ENCODE measurements at regions not wholly inside any gene's neighbourhood (a gene's known extent, or its start where the extent isn't known, plus 50 kb on each side); places are given as distances from the start of the nearest gene placed in this dataset.
"Not testable (repeated sequence)": the region's sequence is repeated elsewhere in the genome, so short reads cannot be mapped to it uniquely, and the experiment has no call there.

GRCh38 chrX:82292803-82293202, 1090.9 kb downstream of the SH3BGRL start:
- no peak for DNase-seq

DNA sequence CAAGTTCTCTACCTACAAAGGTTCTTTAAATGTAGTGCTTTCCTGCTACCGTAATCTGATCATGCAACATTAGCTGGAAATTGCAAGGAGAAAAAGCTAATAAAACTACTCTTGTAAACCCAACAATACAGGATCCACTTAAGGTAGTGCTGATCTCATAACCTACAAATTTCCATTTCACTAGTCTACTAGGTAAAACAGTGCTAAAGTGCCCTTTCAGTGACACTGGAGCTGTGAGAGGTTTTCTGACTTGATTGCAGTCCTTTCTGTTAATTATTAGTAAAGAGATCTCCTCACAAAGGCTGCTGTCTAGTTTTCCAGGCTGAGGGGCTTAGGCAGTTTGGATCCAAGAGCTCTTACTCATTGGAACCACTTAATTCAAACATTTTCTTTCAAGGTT, 1118.7 kb downstream of the SH3BGRL start:
- DNase-seq: no peak

GRCh38 chrX:82333575-82333974, 1131.7 kb downstream of the SH3BGRL start:
- DNase-seq: no peak

- DNase-seq: peak; percentile 21
These were observed 1133.9 kb downstream of the SH3BGRL start for GRCh38 chrX:82335772-82336171.

GRCh38 chrX:82342531-82342930, 1140.6 kb downstream of the SH3BGRL start:
- DNase-seq: no peak

DNA sequence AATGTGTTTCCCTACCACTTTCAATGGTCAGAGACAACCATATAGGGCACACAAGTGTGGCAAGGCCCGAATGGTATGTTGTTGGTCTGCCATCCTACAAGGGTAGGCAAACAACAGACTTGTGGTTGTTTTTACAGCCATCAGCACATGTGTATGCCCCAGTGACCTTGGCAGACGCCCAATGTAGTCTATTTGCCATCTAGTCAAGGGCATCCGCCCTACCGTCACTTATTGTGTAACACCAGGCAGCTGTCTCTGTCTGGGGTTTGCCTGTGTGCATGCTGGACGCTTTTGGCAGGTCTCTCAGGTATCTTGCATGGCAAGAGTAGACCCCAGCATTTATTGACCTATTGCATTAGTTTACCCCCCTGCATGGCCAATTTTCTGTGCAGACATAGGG, 1145.5 kb upstream of the POU3F4 start:
- no peak for DNase-seq

DNA sequence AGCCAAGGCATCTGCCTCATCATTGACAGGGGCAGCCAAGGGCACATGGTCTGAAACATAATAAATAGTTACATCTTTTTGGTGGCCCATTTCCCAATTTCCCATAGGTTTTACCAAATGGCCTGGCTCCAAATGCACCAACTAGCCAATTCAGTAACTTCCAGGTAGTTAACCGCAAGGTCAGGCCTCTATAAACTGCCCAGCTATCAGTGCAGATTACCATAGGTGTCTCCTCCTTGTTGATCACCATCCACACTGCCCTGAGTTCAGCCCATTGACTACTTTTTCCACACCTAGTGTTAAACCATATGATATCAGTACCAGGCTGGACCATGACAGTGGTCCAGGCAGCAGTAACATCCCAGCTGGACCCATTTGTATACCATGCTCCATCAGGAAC, 1145.1 kb upstream of the POU3F4 start:
- no peak for DNase-seq

DNA sequence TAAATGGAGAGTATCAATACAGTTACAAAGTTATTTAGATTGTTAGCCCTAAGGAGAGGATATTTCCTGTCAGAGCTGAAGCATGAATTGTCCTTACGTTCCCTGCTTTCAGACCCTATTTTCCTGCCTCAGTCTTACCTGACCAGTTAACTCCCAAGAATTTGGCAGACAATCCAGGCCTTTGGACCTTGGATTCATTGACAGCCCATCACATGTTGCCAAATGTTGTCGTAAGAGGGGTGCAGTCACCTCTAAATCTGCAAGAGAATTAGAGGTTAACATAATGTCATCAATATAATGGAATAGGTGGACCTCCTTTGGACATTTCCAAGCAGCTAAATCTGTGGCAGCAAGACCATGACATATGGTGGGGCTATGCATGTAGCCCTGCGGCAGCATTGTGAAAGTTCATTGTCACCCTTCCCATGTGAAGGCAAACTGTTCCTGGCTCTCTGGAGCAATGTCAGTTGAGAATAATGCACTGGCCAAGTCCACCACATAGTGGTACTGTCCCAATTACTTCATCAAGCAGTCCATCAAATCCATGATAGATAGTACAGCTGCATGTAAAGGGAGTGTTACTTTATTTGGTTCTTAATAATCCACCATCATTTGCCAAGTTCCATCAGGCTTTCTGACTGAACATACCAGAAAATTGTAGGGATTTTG, 1137.0 kb upstream of the POU3F4 start:
- DNase-seq: no peak

- DNase-seq: peak; percentile 1
These were observed 1123.7 kb upstream of the POU3F4 start for GRCh38 chrX:82384401-82384800.

DNA sequence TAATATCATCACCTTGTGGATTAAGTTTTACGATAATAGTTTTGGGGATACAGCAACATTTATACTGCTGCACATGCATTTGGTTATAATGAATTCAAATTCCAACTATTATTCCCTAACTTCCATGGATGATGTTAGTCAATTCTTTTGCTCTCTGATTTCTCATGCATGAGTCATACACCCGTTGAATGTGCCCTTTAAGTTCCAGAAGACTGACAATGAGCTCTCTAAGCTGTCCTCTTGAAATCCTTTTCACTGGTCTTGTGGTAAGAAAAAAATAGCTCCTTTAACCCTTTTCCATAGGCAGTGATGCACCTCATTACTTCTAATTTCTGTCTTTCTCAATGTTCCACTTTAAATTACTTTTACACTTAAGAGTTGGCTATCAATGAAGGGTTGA, 1095.2 kb upstream of the POU3F4 start:
- DNase-seq: no peak

DNA sequence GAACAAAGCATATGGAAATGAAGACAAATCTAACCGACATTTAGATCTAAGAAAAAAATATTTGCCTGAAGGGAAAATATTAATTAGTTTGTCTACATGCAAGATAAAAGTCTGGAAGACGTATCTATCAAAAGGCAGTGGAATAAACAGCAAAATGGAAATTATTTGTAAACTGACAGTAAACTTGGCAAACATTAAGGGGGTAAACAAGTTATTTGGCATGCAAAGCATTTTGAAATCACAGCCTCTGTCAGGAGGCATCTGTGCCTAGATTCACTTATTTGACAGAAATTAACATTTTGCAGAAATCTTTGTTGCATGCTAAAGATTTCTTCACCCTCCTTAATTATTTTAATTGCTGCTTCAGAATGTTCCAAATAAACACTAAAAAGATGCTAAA, 1065.8 kb upstream of the POU3F4 start:
- DNase-seq: no peak

- no peak for DNase-seq
These were observed 1056.4 kb upstream of the POU3F4 start for GRCh38 chrX:82451725-82452124.

GRCh38 chrX:82455852-82456251, 1052.2 kb upstream of the POU3F4 start:
- DNase-seq: not testable (repeated sequence)

DNA sequence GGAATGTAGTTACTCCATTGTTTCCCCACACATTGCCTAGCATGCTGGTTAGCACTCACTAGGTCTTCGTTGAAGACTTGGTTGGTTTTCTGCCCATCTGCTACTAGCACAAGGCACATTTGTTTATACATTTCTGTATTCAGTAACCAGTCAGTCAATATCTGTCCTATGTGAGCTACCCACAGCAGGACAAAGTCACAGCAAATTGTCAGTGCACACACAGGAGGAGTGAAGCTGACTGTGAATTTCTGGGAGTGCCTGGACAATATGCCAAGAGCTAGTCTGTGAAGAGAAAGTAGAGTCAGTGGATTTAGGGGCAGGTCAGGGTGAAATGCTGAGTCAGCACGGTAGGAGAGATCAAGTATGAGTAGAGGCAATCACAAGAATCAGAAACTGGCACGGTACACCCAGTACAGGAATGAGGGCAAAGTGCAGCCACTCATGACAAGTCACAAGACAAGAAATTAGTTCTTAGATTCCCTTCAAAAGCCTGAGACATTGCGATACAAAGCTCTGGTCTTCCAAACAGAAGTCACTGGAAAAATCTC, 1049.8 kb upstream of the POU3F4 start:
- no peak for DNase-seq

GRCh38 chrX:82466994-82467393, 1041.1 kb upstream of the POU3F4 start:
- no peak for DNase-seq
